ENCODE measurements at regions not wholly inside any gene's neighbourhood (a gene's known extent, or its start where the extent isn't known, plus 50 kb on each side); places are given as distances from the start of the nearest gene placed in this dataset.
A peak's percentile ranks its signal among the peaks of the same experiment; 100 is the strongest.

DNA sequence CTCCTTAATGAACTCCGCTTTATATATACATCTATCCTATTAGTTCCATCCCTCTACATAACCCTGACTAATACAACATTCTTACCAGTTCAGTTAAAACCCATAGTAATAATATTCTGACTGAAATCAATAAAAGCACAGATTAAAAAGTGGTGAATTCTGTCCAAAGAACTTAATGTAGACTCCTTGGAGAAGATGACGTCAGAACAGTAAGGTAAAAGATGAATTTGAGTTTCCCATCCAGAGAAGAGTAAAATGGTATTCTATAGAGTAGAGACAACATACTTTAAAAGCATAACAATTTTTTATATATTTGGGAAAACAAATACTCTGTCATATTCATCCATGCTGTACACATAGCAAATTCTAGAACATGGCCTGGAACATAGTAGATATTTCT lies 418.0 kb upstream of the SYT1 start:
- TF ChIP-seq, protein P1, sequence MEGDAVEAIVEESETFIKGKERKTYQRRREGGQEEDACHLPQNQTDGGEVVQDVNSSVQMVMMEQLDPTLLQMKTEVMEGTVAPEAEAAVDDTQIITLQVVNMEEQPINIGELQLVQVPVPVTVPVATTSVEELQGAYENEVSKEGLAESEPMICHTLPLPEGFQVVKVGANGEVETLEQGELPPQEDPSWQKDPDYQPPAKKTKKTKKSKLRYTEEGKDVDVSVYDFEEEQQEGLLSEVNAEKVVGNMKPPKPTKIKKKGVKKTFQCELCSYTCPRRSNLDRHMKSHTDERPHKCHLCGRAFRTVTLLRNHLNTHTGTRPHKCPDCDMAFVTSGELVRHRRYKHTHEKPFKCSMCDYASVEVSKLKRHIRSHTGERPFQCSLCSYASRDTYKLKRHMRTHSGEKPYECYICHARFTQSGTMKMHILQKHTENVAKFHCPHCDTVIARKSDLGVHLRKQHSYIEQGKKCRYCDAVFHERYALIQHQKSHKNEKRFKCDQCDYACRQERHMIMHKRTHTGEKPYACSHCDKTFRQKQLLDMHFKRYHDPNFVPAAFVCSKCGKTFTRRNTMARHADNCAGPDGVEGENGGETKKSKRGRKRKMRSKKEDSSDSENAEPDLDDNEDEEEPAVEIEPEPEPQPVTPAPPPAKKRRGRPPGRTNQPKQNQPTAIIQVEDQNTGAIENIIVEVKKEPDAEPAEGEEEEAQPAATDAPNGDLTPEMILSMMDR (IDR thresholded peaks at IDR 0.05; ENCODE audit: low read depth, low read length), result no peak
- DNase-seq (ENCODE audit: extremely low read depth, low read depth), result no peak

DNA sequence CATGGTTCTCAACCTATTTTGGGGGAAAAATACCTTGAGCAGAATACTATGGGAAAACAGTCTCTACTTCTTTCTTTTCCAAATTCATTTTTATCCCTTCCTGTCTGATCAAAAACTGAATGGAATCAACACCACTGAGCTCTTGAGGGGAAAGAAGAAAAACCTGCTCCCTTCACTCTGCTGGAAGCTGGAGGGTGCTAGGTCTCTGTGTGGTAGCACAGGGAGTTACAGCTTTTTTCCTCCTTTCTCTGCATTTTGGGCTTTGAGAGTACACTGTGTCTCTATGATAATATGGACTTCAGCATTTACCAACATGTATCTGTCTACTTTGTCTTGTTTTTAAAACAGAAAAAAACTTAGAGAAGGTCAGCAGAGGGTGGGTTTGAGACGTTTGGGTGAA lies 417.2 kb upstream of the SYT1 start:
- TF ChIP-seq, protein P1 (IDR thresholded peaks at IDR 0.05; ENCODE audit: low read depth, low read length), result no peak
- no peak for DNase-seq (ENCODE audit: extremely low read depth, low read depth)

DNA sequence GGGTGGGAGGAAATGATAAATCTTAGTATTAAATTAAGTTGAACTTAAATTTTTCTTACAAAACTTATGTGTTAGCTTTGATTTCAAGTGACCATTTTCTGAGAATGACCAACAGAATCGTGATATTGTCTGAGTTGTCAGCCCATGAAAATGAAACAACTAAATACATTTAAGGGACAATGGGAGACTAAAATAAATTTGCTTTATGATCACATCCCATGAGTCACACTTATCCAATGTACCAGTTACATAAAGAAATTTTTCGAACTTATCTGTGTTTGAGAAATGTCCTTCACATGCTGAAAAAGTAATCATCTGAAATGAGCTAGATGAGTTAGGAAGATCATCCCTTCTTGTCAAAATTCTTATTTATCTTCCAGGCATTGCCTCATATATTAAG lies 415.9 kb upstream of the SYT1 start:
- no peak for DNase-seq (ENCODE audit: extremely low read depth, low read depth)
- TF ChIP-seq, protein P1 (IDR thresholded peaks at IDR 0.05; ENCODE audit: low read depth, low read length), result no peak

DNA sequence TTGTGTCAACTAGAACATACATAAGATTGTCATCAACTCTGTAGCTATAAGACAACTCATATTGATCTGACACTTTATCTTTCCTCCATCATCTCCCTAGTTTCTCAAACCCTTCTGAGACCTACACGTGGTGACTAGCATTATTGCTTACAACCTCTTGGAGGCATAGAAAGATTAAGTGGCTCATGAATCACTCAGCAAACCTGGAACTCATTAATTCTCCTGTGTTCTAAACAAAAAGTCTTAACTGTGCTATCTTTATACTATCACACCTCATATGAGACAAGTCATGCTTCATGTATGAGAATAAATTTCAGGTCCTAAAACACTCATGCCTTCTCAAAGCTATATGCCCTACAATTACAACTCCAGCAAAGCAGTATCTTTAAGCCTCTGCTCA lies 408.6 kb upstream of the SYT1 start:
- DNase-seq (ENCODE audit: extremely low read depth, low read depth), result no peak
- TF ChIP-seq, protein P1 (IDR thresholded peaks at IDR 0.05; ENCODE audit: low read depth, low read length), result no peak

DNA sequence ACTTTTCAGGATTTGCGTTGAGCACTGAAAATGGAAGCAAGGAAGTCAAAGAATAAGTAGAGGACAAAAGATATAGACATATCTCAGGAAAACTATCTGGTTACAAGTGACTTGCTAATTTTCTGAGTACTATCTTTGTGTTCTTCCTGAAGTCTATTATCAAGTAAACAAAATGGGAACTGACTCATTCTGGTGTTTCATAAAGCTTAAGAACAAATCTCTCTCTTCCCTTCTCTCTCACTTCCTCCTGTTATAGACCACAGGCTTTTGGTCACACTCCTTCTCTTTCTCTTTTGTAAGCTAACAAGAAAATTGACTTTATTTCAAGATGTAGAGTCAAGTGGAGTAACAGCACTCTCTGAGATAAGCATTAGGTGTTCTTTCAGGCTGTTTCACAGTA lies 406.6 kb upstream of the SYT1 start:
- no peak for DNase-seq (ENCODE audit: extremely low read depth, low read depth)

DNA sequence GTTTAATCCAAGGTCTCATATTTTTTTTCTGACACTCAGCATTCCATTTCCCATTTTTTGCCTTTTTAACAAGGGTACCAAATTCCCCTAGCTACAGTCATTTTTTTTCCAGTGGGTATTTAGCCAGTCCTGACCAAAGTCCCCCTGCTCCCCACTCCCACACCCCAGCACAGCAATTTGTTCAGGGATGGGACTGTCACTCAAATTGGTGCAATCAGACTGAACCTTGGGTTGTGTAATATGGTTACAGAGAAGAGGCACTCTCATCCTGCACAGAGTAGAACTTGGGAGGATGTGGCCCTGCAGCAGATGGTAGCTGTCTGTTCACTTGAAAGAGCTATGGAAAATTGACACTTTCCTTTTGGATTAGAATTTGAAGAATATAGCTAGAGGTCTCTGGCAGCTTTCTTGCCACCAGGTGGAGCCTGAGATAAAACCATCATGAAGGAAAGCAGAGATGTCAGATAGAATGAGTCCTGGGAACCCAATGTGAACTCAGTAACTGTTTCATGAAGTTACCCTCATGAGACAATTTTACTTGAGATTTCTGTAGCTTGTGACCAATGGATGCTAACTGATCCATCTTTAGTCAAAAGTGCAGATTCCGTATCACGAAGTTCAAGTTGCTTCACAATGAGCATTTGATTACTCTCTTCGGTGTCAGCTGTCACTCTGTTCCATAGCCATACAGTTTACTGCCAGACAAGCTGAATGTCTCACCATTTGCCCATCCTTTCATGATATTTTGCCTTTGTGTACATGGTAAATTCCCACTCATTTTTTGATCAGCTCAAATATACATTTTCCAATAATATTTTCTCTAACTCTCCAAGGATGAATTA lies 394.0 kb upstream of the SYT1 start:
- TF ChIP-seq, protein P1 (IDR thresholded peaks at IDR 0.05; ENCODE audit: low read depth, low read length), result peak; percentile 55
- DNase-seq (ENCODE audit: extremely low read depth, low read depth), result no peak

More for the DNA sequence above, 406.6 kb upstream of the SYT1 start:
- TF ChIP-seq, protein P1 (IDR thresholded peaks at IDR 0.05; ENCODE audit: low read depth, low read length), result no peak

DNA sequence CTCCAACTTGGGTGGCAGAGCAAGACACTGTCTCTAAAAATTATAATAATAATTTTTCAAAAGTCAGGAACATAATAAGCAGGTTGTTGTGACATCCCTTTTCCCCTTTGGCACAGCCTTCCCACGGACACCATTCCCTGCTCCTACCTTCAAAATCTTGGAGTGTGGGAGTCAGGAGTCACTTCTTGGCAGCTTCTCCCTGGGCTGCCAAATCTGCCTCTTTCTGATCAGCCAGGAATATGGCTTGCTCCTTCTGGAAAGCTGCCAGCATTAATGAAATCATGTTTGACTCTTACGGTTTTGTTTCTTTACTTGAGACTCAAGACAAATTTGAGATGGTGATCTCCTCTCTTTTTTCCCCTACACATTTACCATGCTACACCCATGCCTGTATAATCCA lies 391.4 kb upstream of the SYT1 start:
- TF ChIP-seq, protein P1 (IDR thresholded peaks at IDR 0.05; ENCODE audit: low read depth, low read length), result no peak
- no peak for DNase-seq (ENCODE audit: extremely low read depth, low read depth)
